OCI-LY3 (cell line): ENCODE measurements at regions not wholly inside any gene's neighbourhood (a gene's known extent, or its start where the extent isn't known, plus 50 kb on each side); places are given as distances from the start of the nearest gene placed in this dataset.

Experiments
- H2AFZ ChIP-seq: fragments of 200-600, 300-600 bp; shearing (Covaris generic); 2 replicates; pipeline ENCODE4 v1.6.0; 2014; ENCODE audit warnings: antibody characterized with exemption, low read depth, low read length
- H3K27ac ChIP-seq: fragments of 200-600, 300-600 bp; sonication (generic); 2 replicates; pipeline ENCODE4 v1.5.1; 2014; ENCODE audit warnings: mild to moderate bottlenecking, low read length, moderate library complexity, mixed read lengths
- H3K27me3 ChIP-seq: fragments of 200-600, 300-600 bp; sonication (generic); 2 replicates; pipeline ENCODE4 v1.6.1; 2014; ENCODE audit warnings: low read depth, low read length, mixed read lengths
- H3K36me3 ChIP-seq: fragments of 200-600, 300-600 bp; sonication (generic); replicated peaks from 2 replicates; pipeline ENCODE3; 2014; ENCODE audit warnings: low read depth, low read length, mixed read lengths
- H3K4me1 ChIP-seq: fragments of 300-600, 200-600 bp; sonication (generic); 2 replicates; pipeline ENCODE4 v1.6.1; 2014; ENCODE audit warnings: low read length, mixed read lengths
- H3K4me2 ChIP-seq: fragments of 200-600, 300-600 bp; sonication (generic); 2 replicates; pipeline ENCODE4 v1.6.1; 2014; ENCODE audit warnings: low read length, mixed read lengths
- H3K4me3 ChIP-seq: fragments of 300-600, 200-600 bp; sonication (generic); 2 replicates; pipeline ENCODE4 v1.5.1; 2014; ENCODE audit warnings: antibody characterized with exemption, mild to moderate bottlenecking, low read length, moderate library complexity
- H3K79me2 ChIP-seq: fragments of 300-600, 200-600 bp; shearing (Covaris generic); 2 replicates; pipeline ENCODE4 v1.6.1; 2014; ENCODE audit warnings: mild to moderate bottlenecking, low read length, mixed read lengths
- H3K9ac ChIP-seq: fragments of 300-600, 200-600 bp; shearing (Covaris generic); 2 replicates; pipeline ENCODE4 v1.6.0; 2014; ENCODE audit warnings: mild to moderate bottlenecking, low read length, moderate library complexity
- H3K9me3 ChIP-seq: fragments of 200-600, 300-600 bp; shearing (Covaris generic); 2 replicates; pipeline ENCODE4 v1.6.1; 2014; ENCODE audit warnings: low read length, mixed read lengths; ENCODE audit not compliant: insufficient read depth
- H4K20me1 ChIP-seq: fragments of 200-600, 300-600 bp; sonication (generic); 2 replicates; pipeline ENCODE4 v1.6.1; 2016; ENCODE audit warnings: low read length, mixed read lengths; ENCODE audit not compliant: insufficient read depth
- EZH2phosphoT487 ChIP-seq: fragments of 200-600 bp; shearing (Covaris generic); IDR thresholded peaks from 2 replicates; pipeline ENCODE4 v1.6.1; 2018; ENCODE audit warnings: antibody characterized with exemption, mixed run types, low read depth
- TF ChIP-seq, protein P1 (sequence below): fragments of 200-600, 300-600 bp; sonication (generic); IDR thresholded peaks from 2 replicates; pipeline ENCODE4 v1.5.1; 2014; ENCODE audit warnings: antibody characterized with exemption, low read length, low read depth

DNA sequence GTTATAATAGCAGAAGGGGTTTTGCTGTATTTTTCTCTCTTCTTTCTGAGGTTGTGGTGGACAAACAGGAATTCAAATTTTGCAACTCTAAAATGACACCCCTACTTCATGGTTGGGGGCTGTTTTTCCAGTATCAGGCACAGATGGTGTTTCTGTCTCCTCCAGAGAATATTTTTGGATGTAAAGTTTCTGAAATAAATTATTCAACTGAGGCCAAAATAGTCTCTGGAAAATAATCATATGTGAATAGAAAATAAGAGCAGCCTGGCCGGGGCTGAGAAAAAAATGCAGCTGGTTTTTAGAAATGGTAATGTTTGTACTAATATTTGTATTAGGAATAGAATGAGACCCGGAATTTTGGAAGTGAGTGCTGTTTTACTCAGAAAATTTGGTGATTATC is 121.3 kb upstream of the ADAMTS9 start:
- TF ChIP-seq, protein P1, sequence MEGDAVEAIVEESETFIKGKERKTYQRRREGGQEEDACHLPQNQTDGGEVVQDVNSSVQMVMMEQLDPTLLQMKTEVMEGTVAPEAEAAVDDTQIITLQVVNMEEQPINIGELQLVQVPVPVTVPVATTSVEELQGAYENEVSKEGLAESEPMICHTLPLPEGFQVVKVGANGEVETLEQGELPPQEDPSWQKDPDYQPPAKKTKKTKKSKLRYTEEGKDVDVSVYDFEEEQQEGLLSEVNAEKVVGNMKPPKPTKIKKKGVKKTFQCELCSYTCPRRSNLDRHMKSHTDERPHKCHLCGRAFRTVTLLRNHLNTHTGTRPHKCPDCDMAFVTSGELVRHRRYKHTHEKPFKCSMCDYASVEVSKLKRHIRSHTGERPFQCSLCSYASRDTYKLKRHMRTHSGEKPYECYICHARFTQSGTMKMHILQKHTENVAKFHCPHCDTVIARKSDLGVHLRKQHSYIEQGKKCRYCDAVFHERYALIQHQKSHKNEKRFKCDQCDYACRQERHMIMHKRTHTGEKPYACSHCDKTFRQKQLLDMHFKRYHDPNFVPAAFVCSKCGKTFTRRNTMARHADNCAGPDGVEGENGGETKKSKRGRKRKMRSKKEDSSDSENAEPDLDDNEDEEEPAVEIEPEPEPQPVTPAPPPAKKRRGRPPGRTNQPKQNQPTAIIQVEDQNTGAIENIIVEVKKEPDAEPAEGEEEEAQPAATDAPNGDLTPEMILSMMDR, result no peak
- TF ChIP-seq EZH2phosphoT487, result no peak
- Histone ChIP-seq H3K9me3 (no peaks in the 10 kb centered on the region), H3K27me3 (peaks cover 8% of the 10 kb centered on the region; the same call in 1 of the 2 replicates)

DNA sequence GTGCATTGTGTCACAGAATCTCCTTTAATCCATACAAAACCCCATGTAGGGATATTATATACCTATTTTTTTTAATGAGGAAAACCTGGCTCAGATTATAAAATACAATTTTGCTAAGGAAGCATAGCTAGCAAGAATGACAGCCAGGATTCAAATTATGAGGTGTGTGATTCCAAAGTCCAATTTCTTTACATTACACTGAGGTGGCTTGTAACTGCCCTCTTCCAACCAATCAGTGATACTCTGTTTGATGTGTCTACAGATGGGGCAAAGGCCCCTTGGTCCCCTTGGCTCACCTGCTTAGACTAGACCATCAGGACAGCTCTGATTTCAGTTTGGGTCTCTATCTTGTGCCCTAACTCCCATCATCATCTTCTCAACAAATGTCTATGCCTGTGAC is 120.3 kb upstream of the ADAMTS9 start:
- Histone ChIP-seq H3K4me1 (no peaks in the 10 kb centered on the region), H3K9ac (no peak overlapping the region), H4K20me1 (no peaks in the 10 kb centered on the region), H3K36me3 (no peaks in the 10 kb centered on the region), H3K4me2 (no peak overlapping the region), H3K27ac (no peak overlapping the region), H2AFZ (no peak overlapping the region), H3K27me3 (peaks cover 12% of the 10 kb centered on the region; the same call in 1 of the 2 replicates), H3K79me2 (no peaks in the 10 kb centered on the region), H3K9me3 (no peaks in the 10 kb centered on the region), H3K4me3 (no peak overlapping the region)
- no peak for TF ChIP-seq EZH2phosphoT487
- TF ChIP-seq, protein P1, result no peak

More for the DNA sequence above, 121.3 kb upstream of the ADAMTS9 start:
- no peaks in the 10 kb centered on the region for H3K79me2 ChIP-seq
- no peak overlapping the region for H3K4me2 ChIP-seq
- no peaks in the 10 kb centered on the region for H3K4me1 ChIP-seq
- H2AFZ ChIP-seq, result no peak overlapping the region
- no peak overlapping the region for H3K9ac ChIP-seq
- H4K20me1 ChIP-seq, result no peaks in the 10 kb centered on the region
- H3K36me3 ChIP-seq, result no peaks in the 10 kb centered on the region
- H3K27ac ChIP-seq, result no peak overlapping the region
- H3K4me3 ChIP-seq, result no peak overlapping the region

GRCh38 chr3:64806668-64807605 is 119.1 kb upstream of the ADAMTS9 start:
- Histone ChIP-seq H3K36me3 (no peaks in the 10 kb centered on the region), H2AFZ (no peak overlapping the region), H3K79me2 (no peaks in the 10 kb centered on the region), H3K4me1 (no peaks in the 10 kb centered on the region), H3K9me3 (no peaks in the 10 kb centered on the region), H3K4me2 (no peak overlapping the region), H3K27me3 (peaks cover 17% of the 10 kb centered on the region; the same call in 1 of the 2 replicates), H3K9ac (no peak overlapping the region), H3K27ac (no peak overlapping the region), H3K4me3 (no peak overlapping the region), H4K20me1 (no peaks in the 10 kb centered on the region)
- TF ChIP-seq, protein P1, result no peak
- no peak for TF ChIP-seq EZH2phosphoT487

- Histone ChIP-seq H3K9ac (no peak overlapping the region), H3K27me3 (peaks cover 17% of the 10 kb centered on the region; the same call in 1 of the 2 replicates), H4K20me1 (no peaks in the 10 kb centered on the region), H3K4me1 (no peaks in the 10 kb centered on the region), H3K27ac (no peak overlapping the region), H3K4me2 (no peak overlapping the region), H3K36me3 (no peaks in the 10 kb centered on the region), H2AFZ (no peak overlapping the region), H3K79me2 (no peaks in the 10 kb centered on the region), H3K9me3 (no peaks in the 10 kb centered on the region), H3K4me3 (no peak overlapping the region)
- TF ChIP-seq, protein P1, result no peak
- no peak for TF ChIP-seq EZH2phosphoT487
Measured at GRCh38 chr3:64805978-64806377, 118.2 kb upstream of the ADAMTS9 start.
